HG02571 (cell line): ENCODE measurements at regions not wholly inside any gene's neighbourhood (a gene's known extent, or its start where the extent isn't known, plus 50 kb on each side); places are given as distances from the start of the nearest gene placed in this dataset.
"Not testable (repeated sequence)": the region's sequence is repeated elsewhere in the genome, so short reads cannot be mapped to it uniquely, and the experiment has no call there.

Experiments
- ATAC-seq: cut with Tn5 transposase; IDR thresholded peaks from one replicate; pipeline ENCODE4 v1.9.1; 2021; ENCODE audit warnings: mild to moderate bottlenecking, moderate library complexity; ENCODE audit not compliant: unreplicated experiment

DNA sequence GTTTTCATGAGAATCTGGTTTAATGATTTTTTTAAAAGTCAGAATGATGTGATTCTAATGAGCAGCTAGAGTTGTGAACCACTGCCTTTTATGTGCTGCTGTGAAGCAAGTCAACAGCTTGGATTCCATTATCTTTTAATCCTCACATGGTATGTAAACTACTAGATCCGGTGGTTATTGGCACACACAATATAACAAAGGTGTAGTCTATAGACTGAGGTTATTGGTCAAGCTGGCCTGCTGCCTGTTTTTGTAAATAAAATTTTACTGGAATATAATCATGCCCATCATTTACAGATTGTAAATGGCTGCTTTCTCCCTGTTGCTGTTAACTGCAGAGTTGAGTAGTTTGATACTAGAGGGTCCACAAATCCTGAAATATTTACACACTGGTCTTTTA is 103.1 kb downstream of the OTOL1 start:
- no peak for ATAC-seq

GRCh38 chr3:161600173-161600572 is 103.6 kb downstream of the OTOL1 start:
- no peak for ATAC-seq

DNA sequence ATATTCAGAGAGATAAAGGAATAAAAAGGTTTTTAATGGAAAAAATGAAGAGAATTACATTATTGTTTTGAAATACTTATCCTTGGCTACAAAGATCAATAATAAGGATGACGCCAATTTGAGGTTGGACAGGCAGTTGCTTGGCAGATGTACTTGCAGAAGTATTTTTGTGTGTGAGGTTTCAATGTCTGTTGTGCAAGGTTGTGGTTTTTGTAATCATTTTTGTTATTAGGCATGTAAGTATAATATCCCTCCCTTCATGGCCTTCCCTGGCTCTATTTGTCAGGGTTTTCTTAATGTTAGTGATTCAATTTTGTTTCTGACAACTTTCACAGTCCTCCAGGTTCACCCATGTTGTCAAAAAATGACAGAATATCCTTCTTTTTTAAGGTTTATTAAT is 105.9 kb downstream of the OTOL1 start:
- ATAC-seq, result no peak

DNA sequence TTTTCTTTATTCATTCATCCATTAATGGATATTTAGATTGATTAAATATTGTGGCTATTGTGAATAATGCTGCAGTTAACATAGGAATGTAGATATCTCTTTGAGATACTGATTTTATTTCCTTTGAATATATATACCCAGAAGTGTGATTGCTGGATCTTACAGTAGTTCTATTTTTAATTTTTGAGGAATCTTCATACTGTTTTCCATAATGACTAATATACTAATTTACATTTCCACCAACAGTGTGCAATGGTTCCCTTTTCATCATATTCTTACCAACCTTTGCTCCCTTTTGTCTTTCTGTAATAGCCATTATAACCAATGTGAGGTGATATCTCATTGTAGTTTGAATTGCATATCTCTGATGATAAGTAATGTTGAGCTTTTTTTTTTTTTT is 106.3 kb downstream of the OTOL1 start:
- no peak for ATAC-seq

DNA sequence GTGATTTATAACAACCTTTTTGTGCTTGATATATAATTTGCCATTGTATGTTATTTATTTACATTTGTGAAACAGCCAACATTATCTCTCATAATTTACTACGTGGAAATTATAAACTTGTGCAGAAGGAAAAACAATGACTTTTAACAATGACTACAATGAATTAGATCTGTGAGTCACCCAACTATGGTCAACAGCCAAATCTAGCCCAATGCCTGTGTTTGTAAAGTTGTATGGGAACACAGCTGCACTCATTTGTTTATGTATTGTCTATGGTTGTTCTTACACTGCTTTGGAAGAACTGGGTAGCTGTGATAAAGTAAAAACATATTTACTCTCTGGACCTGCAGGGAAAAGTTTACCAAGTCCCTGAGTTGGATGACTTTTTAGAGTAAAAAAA is 110.4 kb downstream of the OTOL1 start:
- no peak for ATAC-seq

DNA sequence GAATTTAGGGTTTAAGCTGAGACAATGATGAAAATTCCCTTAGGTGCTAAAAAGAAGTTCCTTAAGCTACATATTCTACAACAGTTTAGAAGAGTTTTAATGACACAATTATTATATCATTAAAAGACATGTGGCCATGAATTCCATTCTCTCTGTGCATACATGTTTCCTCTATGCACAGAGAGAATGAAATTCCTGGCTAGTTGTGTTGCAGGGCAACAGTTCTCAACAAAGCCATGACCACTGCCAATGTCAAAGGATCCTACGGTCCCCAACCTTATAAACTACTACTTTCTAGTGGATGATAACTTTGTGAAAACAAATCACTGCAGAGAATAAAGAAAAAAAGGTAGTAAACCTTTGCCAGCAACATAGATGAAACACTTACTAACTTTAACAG is 122.7 kb downstream of the OTOL1 start:
- ATAC-seq, result no peak

- ATAC-seq, result no peak
Observed at GRCh38 chr3:161630794-161631193, 134.2 kb downstream of the OTOL1 start.

GRCh38 chr3:161631536-161631935 is 134.9 kb downstream of the OTOL1 start:
- ATAC-seq, result no peak

DNA sequence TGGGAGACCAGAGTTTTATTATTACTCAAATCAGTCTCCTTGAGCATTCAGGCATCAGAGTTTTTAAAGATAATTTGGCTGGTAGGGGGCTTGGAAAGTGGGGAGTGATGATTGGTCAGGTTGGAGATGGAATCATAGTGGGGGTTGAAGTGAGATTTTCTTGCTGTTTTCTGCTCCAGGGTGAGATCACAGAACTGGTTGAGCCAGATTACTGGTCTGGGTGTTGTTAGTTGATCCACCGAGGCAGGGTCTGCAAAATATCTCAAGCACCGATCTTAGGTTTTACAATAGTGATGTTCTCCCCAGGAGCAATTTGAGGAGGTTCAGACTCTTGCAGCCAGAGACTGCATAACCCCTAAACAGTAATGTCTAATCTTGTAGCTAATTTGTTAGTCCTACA is 141.0 kb downstream of the OTOL1 start:
- no peak for ATAC-seq

DNA sequence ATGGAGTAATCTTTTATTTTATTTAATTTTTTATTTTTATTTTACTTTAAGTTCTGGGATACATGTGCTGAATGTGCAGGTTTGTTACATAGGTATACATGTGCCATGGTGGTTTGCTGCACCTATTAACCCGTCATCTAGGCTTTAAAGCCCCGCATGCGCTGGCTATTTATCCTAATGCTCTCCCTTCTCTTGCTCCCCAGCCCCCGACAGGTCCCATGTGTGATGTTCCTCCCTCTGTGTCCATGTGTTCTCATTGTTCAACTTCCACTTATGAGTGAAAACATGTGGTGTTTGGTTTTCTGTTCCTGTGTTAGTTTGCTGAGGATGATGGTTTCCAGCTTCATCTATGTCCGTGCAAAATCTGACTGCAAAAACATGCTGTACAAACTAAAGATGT is 142.5 kb downstream of the OTOL1 start:
- not testable (repeated sequence) for ATAC-seq

DNA sequence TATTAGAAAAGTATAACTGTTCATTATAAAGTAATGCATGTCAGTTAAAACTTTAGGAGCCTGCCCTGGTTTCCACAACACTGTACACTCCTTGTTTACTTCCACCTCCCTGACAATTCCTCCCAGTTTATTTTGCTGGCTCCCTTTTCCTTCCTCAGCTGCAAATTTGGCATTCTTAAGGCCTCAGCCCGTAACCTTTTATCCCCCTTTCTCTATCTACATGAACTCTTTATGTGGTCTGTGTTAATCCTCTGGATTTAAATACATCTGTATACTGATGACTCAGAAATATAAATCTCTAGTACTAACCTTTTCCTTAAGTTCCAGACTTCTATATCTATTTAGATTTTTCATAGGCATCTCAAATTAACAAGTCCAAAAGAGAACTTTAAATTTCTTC is 143.6 kb downstream of the OTOL1 start:
- ATAC-seq, result no peak

DNA sequence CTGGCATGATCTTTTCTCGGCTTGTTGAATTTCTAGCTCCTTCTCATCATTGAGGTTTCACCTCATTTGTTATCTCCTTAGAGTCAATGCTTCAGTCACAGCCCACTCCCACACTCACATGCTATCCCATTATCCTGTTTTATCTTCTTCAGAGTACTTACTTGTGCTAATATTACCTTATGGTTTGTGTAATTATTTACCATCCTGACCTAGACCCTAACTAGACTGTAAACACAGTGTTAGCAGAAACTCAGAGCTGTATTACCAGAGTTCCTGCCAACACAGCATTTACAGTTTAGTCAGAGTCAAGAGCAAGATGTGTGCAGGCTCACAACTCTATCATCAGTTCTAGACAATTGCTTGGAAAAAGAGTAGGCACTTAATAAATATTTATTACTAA is 144.7 kb downstream of the OTOL1 start:
- no peak for ATAC-seq

GRCh38 chr3:161644891-161645635 is 148.5 kb downstream of the OTOL1 start:
- no peak for ATAC-seq

- ATAC-seq, result no peak
Observed at GRCh38 chr3:161647936-161648470, 151.4 kb downstream of the OTOL1 start.

GRCh38 chr3:161649900-161650484 is 153.4 kb downstream of the OTOL1 start:
- no peak for ATAC-seq

DNA sequence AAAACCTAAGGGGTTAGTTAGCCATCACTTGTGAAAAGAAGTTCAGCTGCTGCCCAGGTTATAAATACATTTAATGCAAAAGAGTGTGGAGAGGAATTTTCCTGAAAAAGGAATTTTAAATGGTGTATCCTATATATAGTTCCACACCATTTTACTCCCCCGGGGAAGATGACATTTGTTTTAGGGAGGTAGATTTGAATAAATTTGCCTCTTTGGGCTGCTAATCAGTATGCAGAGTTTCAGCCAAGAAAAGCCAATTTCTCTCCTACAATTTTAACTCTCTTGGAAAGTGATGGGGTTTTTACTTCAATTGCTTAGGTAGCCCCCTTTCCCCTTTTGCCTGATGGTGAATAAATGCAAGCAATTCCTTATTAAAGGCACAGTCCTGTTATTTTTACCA is 161.2 kb downstream of the OTOL1 start:
- no peak for ATAC-seq

- ATAC-seq, result no peak
Observed at GRCh38 chr3:161671141-161671540, 174.5 kb downstream of the OTOL1 start.

- ATAC-seq, result no peak
Observed at GRCh38 chr3:161672478-161672877, 175.9 kb downstream of the OTOL1 start.

- ATAC-seq, result no peak
Observed at GRCh38 chr3:161673866-161674265, 177.3 kb downstream of the OTOL1 start.

DNA sequence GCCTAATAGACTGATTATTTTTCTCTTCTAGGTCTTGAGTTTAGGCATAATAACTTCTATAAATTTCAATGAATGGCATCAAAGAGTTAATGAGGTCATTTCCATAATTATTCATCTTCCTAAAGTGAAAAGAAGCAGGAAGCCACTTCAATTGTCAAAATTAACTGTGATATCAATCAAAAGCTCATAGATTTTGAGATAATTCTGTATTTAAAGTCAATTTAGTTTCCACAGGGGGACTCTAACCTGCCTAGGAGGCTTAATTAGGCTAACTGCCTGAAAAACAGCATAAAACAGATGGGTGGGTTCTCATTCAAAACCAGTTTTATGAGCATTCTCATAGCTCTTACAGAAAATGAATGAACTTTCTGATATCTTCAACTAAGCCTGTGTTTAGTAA is 177.8 kb downstream of the OTOL1 start:
- ATAC-seq, result no peak

DNA sequence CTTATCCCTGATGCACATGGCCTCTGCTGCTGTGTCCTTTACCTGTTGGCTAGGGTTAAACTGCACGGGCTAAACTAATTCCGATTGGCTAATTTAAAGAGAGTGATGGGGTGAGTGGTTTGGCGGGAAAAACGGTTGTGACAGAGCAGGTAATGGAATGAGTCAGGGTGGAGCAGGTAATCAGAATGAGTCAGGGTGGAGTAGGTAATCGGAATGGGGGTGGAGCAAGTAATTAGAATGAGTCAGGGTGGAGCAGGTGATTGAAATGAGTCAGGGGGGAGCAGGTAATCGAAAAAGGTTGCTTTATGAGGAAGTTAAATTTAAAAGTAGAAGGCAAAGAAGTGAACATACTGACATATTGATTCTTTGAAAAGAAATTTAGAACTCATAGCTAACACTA is 185.2 kb downstream of the OTOL1 start:
- not testable (repeated sequence) for ATAC-seq

DNA sequence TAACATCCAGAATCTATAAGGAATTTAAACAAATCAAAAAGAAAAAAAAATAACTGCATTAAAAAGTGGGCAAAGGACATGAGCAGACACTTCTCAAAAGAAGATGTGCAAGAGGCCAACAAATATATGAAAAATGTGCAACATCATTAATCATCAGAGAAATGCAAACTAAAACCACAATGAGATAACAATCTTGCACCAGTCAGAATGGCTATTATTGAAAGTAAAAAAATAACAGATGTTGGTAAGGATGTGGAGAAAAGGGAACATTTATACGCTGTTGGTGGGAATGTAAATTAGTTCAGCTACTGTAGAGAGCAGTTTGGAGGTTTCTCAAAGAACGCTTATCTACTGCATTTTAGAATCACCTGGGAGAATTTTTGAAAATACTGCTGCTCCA is 186.1 kb downstream of the OTOL1 start:
- ATAC-seq, result no peak
